HepG2 (cell line): ENCODE measurements at regions not wholly inside any gene's neighbourhood (a gene's known extent, or its start where the extent isn't known, plus 50 kb on each side); places are given as distances from the start of the nearest gene placed in this dataset.

Source experiments
- ATAC-seq: fragments of 200-7000 bp; cut with Tn5 transposase; 3 replicates; pipeline ENCODE4 v1.9.1; 2020; ENCODE audit warnings: mild to moderate bottlenecking, moderate library complexity
- BruUV-seq: library from RNA; stranded (reverse); fragments of 400-500 nt; replicated peaks from 2 replicates; lab custom pipeline; 2021; lab: Mats Ljungman, UMichigan
- CTCF ChIA-PET: fragments of 300-600 bp; formaldehyde crosslinking; extraction: SDS; loops from one replicate; lab custom pipeline; 2021; ENCODE audit warnings: low total read pairs, inconsistent platforms, low intra/inter-chr PET ratio; lab: Yijun Ruan, JAX
- POLR2A ChIA-PET: fragments of 350-600 bp; sonication (Branson Sonifier 250); formaldehyde crosslinking; loops from one replicate; lab custom pipeline; 2020; ENCODE audit warnings: antibody characterized with exemption, inconsistent platforms; lab: Yijun Ruan, JAX
- DNase-seq: peaks from one replicate; pipeline ENCODE4 v3.0.0-alpha.2; 2015; ENCODE audit warnings: low spot score
- FAIRE-seq: peaks from 3 replicates; lab custom pipeline; 2011; peaks lifted over from hg19 to GRCh38; lab: Jason Lieb, UNC
- H2AFZ ChIP-seq: one replicate; pipeline ENCODE4 v1.6.1; 2011; ENCODE audit warnings: low read length, inconsistent platforms
- H3K27ac ChIP-seq: fragments of 300-600 bp; 3 replicates; pipeline ENCODE4 v1.8.0; 2011; ENCODE audit warnings: mixed run types, mild to moderate bottlenecking, mixed read lengths, low read length, inconsistent platforms; ENCODE audit not compliant: insufficient read depth; ENCODE audit errors: extremely low read length
- H3K27me3 ChIP-seq, 2 experiments: fragments of 200-600 bp in 1 of 2; 2 replicates in 1 of 2; 3 replicates in 1 of 2; pipeline versions ENCODE4 v1.6.0 to v1.8.0; 2011; ENCODE audit warnings: low read length in 2 of 2, mild to moderate bottlenecking in 2 of 2, moderate library complexity in 2 of 2, inconsistent platforms in 1 of 2; ENCODE audit not compliant: insufficient read depth in 2 of 2, control insufficient read depth in 1 of 2
- H3K36me3 ChIP-seq, 2 experiments: fragments of 200-600 bp in 1 of 2; replicated peaks in 1 of 2; 2 replicates in 1 of 2; 3 replicates in 1 of 2; pipeline versions ENCODE4 v1.5.1 to v1.8.0; 2011; ENCODE audit warnings: low read length in 2 of 2, inconsistent platforms in 1 of 2; ENCODE audit not compliant: insufficient read depth in 2 of 2, control insufficient read depth in 1 of 2
- H3K4me1 ChIP-seq: 2 replicates; pipeline ENCODE4 v1.5.1; 2012; ENCODE audit warnings: low read length, inconsistent platforms; ENCODE audit not compliant: insufficient read depth
- H3K4me2 ChIP-seq: 2 replicates; pipeline ENCODE4 v1.6.0; 2011; ENCODE audit warnings: low read depth, low read length, inconsistent platforms
- H3K4me3 ChIP-seq, 3 experiments: fragments of 200-600 bp in 1 of 3; sonication (generic), shearing (Covaris generic) in 1 of 3; replicated peaks in 1 of 3; 2 replicates each; pipeline ENCODE4 v1.5.1; 2011 to 2016; ENCODE audit warnings: low read length in 3 of 3, inconsistent platforms in 2 of 3, low read depth in 2 of 3, mild to moderate bottlenecking in 2 of 3, control low read depth in 1 of 3, mixed read lengths in 1 of 3; ENCODE audit not compliant: insufficient read depth in 1 of 3
- H3K79me2 ChIP-seq: one replicate; pipeline ENCODE4 v1.6.1; 2011; ENCODE audit warnings: low read length, inconsistent platforms; ENCODE audit not compliant: insufficient read depth
- H3K9ac ChIP-seq: 2 replicates; pipeline ENCODE4 v1.6.0; 2011; ENCODE audit warnings: mild to moderate bottlenecking, low read depth, low read length, inconsistent platforms; ENCODE audit not compliant: insufficient read depth
- H3K9me3 ChIP-seq: 2 replicates; pipeline ENCODE4 v1.5.1; 2012; ENCODE audit warnings: mild to moderate bottlenecking, low read length
- H4K20me1 ChIP-seq: 2 replicates; pipeline ENCODE4 v1.6.0; 2011; ENCODE audit warnings: inconsistent platforms, mild to moderate bottlenecking, low read length, moderate library complexity; ENCODE audit not compliant: insufficient read depth
- ATRX ChIP-seq: sonication (generic); formaldehyde crosslinking; IDR thresholded peaks from 2 replicates; pipeline ENCODE4 v1.4.0; 2020; ENCODE audit warnings: missing genetic modification reagents, borderline replicate concordance
- DNMT1 ChIP-seq: sonication (generic); formaldehyde crosslinking; IDR thresholded peaks from 2 replicates; pipeline ENCODE4 v1.5.1; 2020; ENCODE audit warnings: mild to moderate bottlenecking, missing genetic modification reagents
- HDAC6 ChIP-seq: fragments of 200-600 bp; sonication (generic); IDR thresholded peaks from 2 replicates; pipeline ENCODE4 v1.7.0; 2017; ENCODE audit warnings: mild to moderate bottlenecking, antibody characterized with exemption, low read length, low read depth
- HIVEP1 ChIP-seq: sonication (generic); formaldehyde crosslinking; IDR thresholded peaks from 2 replicates; pipeline ENCODE4 v1.4.0; 2020; ENCODE audit warnings: mild to moderate bottlenecking, missing genetic modification reagents
- KLF13 ChIP-seq: sonication (generic); formaldehyde crosslinking; IDR thresholded peaks from 2 replicates; pipeline ENCODE4 v1.4.0; 2020; ENCODE audit warnings: mild to moderate bottlenecking, missing genetic modification reagents
- NKX3-1 ChIP-seq: sonication (generic); formaldehyde crosslinking; IDR thresholded peaks from 2 replicates; pipeline ENCODE4 v1.5.0; 2020; ENCODE audit warnings: missing genetic modification reagents
- PAWR ChIP-seq: sonication (generic); formaldehyde crosslinking; IDR thresholded peaks from 2 replicates; pipeline ENCODE4 v1.4.0; 2020; ENCODE audit warnings: missing genetic modification reagents, mild to moderate bottlenecking, borderline replicate concordance
- REXO4 ChIP-seq: sonication (generic); formaldehyde crosslinking; IDR thresholded peaks from 2 replicates; pipeline ENCODE4 v1.8.0; 2022; ENCODE audit warnings: missing genetic modification reagents, mild to moderate bottlenecking, borderline replicate concordance
- XRCC5 ChIP-seq: fragments of 200-400 bp; formaldehyde crosslinking; optimal IDR thresholded peaks from 2 replicates; pipeline ENCODE3; 2017; ENCODE audit warnings: mild to moderate bottlenecking, low read length
- ZBTB3 ChIP-seq: sonication (generic); formaldehyde crosslinking; IDR thresholded peaks from 2 replicates; pipeline ENCODE4 v1.4.0; 2020; ENCODE audit warnings: low read depth, mild to moderate bottlenecking, moderate library complexity, missing genetic modification reagents, borderline replicate concordance
- ZC3H13 ChIP-seq: sonication (generic); formaldehyde crosslinking; IDR thresholded peaks from 2 replicates; pipeline ENCODE4 v1.8.1; 2023; ENCODE audit warnings: mild to moderate bottlenecking, missing genetic modification reagents, moderate library complexity
- ZMAT3 ChIP-seq: sonication (generic); formaldehyde crosslinking; conservative IDR thresholded peaks from 2 replicates; pipeline ENCODE4 v1.7.0; 2021; ENCODE audit warnings: missing genetic modification reagents
- ZNF136 ChIP-seq: sonication (generic); formaldehyde crosslinking; IDR thresholded peaks from 2 replicates; pipeline ENCODE4 v1.8.1; 2022; ENCODE audit warnings: low read depth, mild to moderate bottlenecking, moderate library complexity, missing genetic modification reagents
- ZNF274 ChIP-seq: sonication (generic); formaldehyde crosslinking; IDR thresholded peaks from 2 replicates; pipeline ENCODE4 v1.5.1; 2020; ENCODE audit warnings: mild to moderate bottlenecking, missing genetic modification reagents
- ZNF563 ChIP-seq: sonication (generic); formaldehyde crosslinking; IDR thresholded peaks from 2 replicates; pipeline ENCODE4 v1.8.0; 2022; ENCODE audit warnings: mild to moderate bottlenecking, moderate library complexity, missing genetic modification reagents
- ZNF652 ChIP-seq: IDR thresholded peaks from 2 replicates; pipeline ENCODE4 v1.6.1; 2016; ENCODE audit warnings: low read depth, borderline replicate concordance
- ZSCAN22 ChIP-seq: sonication (generic); formaldehyde crosslinking; IDR thresholded peaks from 2 replicates; pipeline ENCODE4 v1.4.0; 2020; ENCODE audit warnings: mild to moderate bottlenecking, missing genetic modification reagents
- WGBS: methylation state at CpG from one replicate; pipeline ENCODE4 v1.1.6; 2017; ENCODE audit warnings: low lambda C conversion rate; 5-methylcytosine and 5-hydroxymethylcytosine counted together
- in situ Hi-C: cut with HindIII; loops from 2 replicates; pipeline ENCODE4 v1.10.0; 2017; ENCODE audit warnings: low pct_unique_long_range_greater_than_20kb; ENCODE audit not compliant: extremely low pct_ligation_motif_present
- intact Hi-C: fragments of 100-400 bp; cut with micrococcal nuclease; formaldehyde crosslinking; loops from one replicate; pipeline ENCODE4 v1.10.0; 2022; ENCODE audit not compliant: unreplicated experiment
- TF ChIP-seq, protein P1 (sequence below): sonication (generic); formaldehyde crosslinking; IDR thresholded peaks from 2 replicates; pipeline ENCODE4 v1.8.1; 2023; ENCODE audit warnings: mild to moderate bottlenecking, missing genetic modification reagents, borderline replicate concordance
- TF ChIP-seq, protein P2 (sequence below): sonication (generic); formaldehyde crosslinking; IDR thresholded peaks from 2 replicates; pipeline ENCODE4 v1.4.0; 2020; ENCODE audit warnings: missing genetic modification reagents; ENCODE audit errors: not compliant biosample characterization
- TF ChIP-seq, protein P3 (sequence below): IDR thresholded peaks from 2 replicates; pipeline ENCODE4 v1.6.1; 2016; ENCODE audit warnings: control low read depth
- TF ChIP-seq, protein P4 (sequence below): sonication (generic); formaldehyde crosslinking; IDR thresholded peaks from 2 replicates; pipeline ENCODE4 v1.4.0; 2020; ENCODE audit warnings: mild to moderate bottlenecking, missing genetic modification reagents

DNA sequence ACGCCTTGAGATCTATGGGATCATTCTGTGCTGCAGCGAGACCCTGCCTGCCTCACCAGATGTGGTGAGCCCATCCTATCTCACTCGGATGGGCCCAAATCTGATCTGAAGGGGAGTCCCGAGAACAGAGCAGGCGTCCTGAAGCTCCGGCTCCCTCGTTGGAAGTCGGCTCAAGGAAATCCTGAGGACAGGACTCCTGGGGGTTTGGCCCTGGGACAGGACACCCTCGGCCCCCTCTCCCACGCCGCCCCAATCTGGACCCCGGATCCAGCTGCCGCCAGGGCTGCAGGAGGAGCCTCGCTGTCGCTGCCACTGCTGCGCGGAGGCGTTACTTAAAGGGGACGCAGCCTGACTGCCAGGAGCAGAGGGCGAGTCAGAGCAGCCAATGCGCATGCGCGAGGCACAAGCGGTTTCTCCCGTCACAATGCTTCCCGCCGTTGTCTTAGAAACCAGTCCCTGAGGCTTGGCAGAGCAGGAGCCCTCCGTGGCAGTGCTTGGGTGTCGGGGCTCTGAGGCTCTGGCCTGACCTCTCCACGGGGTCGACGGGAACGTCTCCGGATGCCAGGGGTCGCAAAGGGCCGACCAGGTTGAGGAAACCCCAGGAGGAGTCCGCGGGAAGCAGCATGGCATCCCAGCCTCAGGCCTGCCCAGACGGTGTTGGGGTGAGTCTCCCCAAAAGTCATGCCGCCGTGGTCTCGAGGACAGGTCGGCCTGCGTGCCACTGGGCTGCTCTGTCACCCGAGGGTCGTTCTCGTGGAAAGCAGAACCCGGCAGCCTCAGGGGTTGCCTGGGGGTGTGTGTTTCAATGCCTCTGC, 1567.8 kb upstream of the DEFB115 start (continued):
- TF ChIP-seq, protein P1, sequence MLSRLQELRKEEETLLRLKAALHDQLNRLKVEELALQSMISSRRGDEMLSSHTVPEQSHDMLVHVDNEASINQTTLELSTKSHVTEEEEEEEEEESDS (CRISPR knock-in tag), result no peak
- TF ChIP-seq KLF13 (CRISPR knock-in tag), result no peak
- TF ChIP-seq ZMAT3 (CRISPR knock-in tag), result no peak
- TF ChIP-seq, protein P2, sequence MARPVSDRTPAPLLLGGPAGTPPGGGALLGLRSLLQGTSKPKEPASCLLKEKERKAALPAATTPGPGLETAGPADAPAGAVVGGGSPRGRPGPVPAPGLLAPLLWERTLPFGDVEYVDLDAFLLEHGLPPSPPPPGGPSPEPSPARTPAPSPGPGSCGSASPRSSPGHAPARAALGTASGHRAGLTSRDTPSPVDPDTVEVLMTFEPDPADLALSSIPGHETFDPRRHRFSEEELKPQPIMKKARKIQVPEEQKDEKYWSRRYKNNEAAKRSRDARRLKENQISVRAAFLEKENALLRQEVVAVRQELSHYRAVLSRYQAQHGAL (CRISPR knock-in tag), result no peak
- no peak for TF ChIP-seq ATRX
- no peak for TF ChIP-seq ZNF274 (CRISPR knock-in tag)
- no peak for TF ChIP-seq PAWR (CRISPR knock-in tag)
- TF ChIP-seq HDAC6, result no peak

DNA sequence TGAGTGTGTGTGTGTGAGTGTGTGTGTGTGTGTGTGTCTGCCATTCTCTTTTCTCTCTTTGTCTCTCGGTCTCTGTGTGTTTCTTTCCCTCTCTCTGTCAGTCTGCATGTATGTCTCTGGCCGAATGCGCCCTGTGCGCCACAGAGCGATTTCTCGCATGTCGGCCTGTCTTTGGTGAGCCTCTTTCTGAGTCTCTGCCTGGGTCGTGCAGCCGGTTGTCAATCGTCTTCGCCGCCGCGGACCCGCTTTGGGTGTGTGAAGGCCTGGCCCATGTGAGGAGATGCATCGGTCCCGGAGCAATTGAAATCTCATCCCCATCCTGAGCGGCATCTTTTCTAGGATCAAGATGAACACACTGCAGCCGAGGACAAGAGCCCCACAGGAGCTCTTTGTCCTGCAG, 1567.2 kb upstream of the DEFB115 start:
- no peak overlapping the region for H3K27ac ChIP-seq
- DNase-seq (no peak), FAIRE-seq (no peak), ATAC-seq (no peak)
- intact Hi-C loops, result no loop called here
- in situ Hi-C loops, result no loop called here
- H3K27me3 ChIP-seq, result no peaks in the 10 kb centered on the region
- peaks cover 74% of the 10 kb centered on the region for H3K9me3 ChIP-seq
- ChIA-PET CTCF (no interaction called here), POLR2A (no interaction called here)
- H3K9ac ChIP-seq, result no peak overlapping the region
- H3K4me3 ChIP-seq, result no peak overlapping the region
- H2AFZ ChIP-seq, result no peak overlapping the region
- WGBS, result 73% methylated on average over 19 of the region's 19 CpGs
- H3K4me2 ChIP-seq, result no peak overlapping the region
- H3K4me1 ChIP-seq, result no peaks in the 10 kb centered on the region
- H3K36me3 ChIP-seq, result no peaks in the 10 kb centered on the region
- H4K20me1 ChIP-seq, result no peaks in the 10 kb centered on the region
- no TSS peak for BruUV-seq
- no peaks in the 10 kb centered on the region for H3K79me2 ChIP-seq
- TF ChIP-seq NKX3-1 (CRISPR knock-in tag) (no peak), DNMT1 (CRISPR knock-in tag) (no peak), HIVEP1 (CRISPR knock-in tag) (no peak), REXO4 (CRISPR knock-in tag) (no peak), ZSCAN22 (CRISPR knock-in tag) (no peak), ZNF652 (CRISPR knock-in tag) (no peak), ZNF563 (CRISPR knock-in tag) (no peak), ZBTB3 (no peak), ZC3H13 (no peak), XRCC5 (no peak), ZNF136 (CRISPR knock-in tag) (no peak)
- TF ChIP-seq, protein P3, sequence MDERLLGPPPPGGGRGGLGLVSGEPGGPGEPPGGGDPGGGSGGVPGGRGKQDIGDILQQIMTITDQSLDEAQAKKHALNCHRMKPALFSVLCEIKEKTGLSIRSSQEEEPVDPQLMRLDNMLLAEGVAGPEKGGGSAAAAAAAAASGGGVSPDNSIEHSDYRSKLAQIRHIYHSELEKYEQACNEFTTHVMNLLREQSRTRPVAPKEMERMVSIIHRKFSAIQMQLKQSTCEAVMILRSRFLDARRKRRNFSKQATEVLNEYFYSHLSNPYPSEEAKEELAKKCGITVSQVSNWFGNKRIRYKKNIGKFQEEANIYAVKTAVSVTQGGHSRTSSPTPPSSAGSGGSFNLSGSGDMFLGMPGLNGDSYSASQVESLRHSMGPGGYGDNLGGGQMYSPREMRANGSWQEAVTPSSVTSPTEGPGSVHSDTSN (CRISPR knock-in tag), result no peak
- TF ChIP-seq, protein P4, sequence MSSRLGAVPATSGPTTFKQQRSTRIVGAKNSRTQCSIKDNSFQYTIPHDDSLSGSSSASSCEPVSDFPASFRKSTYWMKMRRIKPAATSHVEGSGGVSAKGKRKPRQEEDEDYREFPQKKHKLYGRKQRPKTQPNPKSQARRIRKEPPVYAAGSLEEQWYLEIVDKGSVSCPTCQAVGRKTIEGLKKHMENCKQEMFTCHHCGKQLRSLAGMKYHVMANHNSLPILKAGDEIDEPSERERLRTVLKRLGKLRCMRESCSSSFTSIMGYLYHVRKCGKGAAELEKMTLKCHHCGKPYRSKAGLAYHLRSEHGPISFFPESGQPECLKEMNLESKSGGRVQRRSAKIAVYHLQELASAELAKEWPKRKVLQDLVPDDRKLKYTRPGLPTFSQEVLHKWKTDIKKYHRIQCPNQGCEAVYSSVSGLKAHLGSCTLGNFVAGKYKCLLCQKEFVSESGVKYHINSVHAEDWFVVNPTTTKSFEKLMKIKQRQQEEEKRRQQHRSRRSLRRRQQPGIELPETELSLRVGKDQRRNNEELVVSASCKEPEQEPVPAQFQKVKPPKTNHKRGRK (CRISPR knock-in tag), result no peak
